GM21367 (cell line): ENCODE measurements at regions not wholly inside any gene's neighbourhood (a gene's known extent, or its start where the extent isn't known, plus 50 kb on each side); places are given as distances from the start of the nearest gene placed in this dataset.
"Not testable (repeated sequence)": the region's sequence is repeated elsewhere in the genome, so short reads cannot be mapped to it uniquely, and the experiment has no call there.

Experiments
- ATAC-seq: cut with Tn5 transposase; IDR thresholded peaks from one replicate; pipeline ENCODE4 v1.9.1; 2021; ENCODE audit not compliant: unreplicated experiment

DNA sequence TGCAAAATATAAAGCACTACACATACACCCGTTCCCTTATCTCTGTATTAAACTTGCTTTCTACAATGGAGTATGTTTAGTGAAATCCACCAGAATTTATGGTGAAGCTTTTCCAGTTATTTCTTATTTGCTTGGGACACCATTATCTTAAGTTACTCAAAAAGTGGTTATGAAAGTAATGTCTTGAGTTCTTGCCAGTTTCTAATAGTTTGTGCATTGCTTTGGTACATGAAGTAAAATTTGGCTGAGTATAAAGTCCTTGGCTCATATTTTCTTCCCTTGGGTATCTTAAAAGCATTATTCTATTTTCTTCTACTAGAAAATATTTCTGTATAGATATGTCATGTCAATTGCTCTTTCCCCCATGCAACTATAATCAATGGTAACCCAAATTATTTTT lies 85.2 kb downstream of the POLR1F start:
- ATAC-seq = no peak

DNA sequence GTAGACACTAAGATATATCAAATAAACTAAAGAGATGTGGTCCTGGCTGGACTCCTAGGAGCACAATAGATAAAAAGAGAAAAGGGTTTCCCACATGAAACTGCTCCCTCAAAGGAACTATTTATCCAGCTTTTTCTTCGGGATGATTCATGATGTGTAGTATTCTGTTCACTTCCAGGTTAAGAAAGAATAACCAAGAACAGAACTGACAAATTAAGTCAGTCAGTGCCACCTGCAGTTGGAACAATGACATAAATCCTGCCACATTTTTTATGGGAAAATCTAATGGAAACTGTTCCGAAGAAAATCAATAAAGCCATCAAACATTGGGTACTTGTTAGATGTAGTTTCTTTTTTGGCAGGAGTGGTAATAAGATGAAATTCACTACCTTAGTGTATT lies 87.1 kb downstream of the POLR1F start:
- no peak for ATAC-seq

DNA sequence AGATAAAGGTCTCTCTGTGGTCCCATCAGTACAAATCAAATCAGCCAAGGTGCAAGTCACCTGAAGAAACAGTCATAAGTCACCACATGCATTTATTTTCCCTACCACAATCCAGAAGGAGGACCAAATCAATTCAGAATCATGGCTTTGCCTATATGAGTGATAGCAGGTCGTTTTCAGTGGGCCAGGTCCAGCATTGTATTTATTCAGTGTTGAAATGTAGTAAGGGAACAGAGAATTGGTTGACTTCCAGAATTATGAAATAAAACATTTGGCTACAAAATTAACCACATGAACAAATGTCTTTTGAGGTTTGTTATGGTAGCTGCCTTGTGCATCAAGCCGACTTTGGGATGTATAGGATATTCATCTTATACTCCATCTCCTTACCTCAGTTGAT lies 88.4 kb downstream of the POLR1F start:
- ATAC-seq = no peak

DNA sequence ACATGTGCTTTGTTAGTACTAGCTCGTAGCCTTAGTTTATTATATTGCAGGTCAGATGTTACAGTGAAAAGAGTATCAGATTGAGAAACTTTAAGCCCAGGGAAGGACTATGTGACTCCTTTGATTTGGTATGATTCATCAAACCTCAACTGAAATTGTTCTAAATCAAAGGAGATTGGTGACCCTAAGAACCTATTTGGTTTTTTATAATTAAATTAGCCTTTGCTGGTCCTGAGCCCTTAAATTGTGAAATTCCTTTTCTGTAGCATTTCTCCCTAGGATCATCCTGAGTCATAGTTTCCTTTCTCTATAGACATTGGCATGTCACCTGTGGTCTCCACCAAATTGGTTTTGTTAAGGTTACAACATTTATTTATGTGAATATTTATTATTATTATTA lies 89.7 kb downstream of the POLR1F start:
- no peak for ATAC-seq

DNA sequence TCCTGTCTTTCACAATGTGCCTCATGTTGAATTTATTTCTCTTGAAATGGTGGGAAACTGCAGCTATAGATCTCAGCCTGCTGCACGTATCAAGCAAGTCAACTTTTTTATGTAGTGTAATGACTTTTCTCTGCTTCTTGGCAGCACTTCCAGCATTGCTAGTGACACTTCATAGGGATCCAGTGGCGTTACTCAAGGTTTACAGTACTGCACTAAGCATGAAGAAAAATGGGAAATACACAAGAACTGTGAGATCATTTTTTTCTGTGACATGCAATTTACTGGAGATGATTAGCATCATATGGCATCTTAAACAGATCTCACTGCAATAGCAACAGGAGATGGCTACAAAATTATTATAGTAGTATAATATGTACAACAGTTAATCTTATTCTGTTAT lies 90.9 kb downstream of the POLR1F start:
- ATAC-seq = no peak

DNA sequence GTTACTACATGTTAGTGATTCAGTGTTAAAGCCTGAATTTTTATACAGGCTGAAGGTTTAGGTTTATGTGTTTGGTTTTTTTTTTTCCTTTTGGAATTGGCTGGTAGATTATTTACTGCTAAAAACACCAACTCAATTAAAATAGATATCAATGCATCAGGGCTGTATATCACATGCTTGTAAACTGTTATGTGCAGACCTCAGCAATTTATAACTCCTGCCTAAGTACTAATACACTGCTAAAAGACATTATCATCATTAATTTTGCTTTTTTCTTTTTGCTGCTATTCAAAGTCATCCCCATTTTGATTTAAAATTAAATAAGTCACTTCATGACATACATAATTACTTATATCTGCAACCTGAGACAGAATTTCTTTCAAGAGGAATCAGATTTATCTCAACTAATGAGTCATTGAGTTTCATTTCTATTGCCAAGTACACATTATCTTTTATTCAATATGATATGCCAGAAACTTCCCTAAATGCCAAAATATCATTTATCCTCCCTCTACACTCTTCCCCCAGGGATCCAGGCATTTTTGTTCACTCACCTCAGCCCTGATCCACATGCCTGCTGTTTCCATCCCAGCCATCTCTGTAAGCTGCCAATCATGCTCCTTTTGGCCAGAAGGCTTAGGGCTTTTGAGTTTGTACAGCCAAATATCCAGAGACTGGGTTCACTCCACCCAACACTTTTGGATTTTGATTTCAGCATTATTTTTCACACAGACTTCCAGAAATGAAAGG lies 98.5 kb downstream of the POLR1F start:
- no peak for ATAC-seq

DNA sequence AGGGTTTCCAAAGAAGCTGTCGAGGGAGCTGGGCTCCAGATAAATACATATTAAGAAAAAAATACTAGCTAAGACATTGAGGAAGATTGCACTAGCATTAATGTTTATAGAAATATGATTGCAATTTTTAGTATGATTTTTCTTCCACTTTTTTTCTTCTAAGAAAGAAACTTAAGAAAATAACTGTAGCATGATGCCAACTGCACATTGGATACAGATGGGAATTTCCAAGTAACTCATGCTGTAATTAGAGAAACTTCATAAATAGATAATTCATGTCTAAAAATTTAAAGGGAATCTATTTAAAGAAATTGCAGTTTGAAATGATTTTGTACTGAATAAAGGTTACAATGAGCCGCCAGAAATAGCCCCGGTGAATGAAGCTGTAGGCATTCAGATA lies 119.4 kb downstream of the POLR1F start:
- no peak for ATAC-seq

DNA sequence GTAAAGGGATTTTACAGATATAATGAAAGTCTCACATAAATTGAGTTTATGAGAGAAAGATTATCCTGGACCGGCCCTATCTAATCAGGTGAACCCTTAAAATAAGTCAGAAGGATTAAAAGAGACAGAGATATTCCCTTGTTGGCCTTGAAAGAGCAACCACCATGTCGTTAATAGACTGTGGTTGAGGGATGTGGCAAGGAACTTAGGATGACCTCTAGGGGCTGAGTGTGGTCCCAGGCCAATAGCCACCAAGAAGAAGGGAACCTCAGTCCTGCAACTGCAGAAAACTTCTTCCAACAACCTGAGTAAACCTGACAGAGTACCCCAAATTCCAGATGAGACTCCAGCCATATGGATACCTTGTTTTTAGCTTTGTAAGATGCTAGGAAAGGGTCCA lies 121.5 kb downstream of the POLR1F start:
- peak; percentile 77 for ATAC-seq

DNA sequence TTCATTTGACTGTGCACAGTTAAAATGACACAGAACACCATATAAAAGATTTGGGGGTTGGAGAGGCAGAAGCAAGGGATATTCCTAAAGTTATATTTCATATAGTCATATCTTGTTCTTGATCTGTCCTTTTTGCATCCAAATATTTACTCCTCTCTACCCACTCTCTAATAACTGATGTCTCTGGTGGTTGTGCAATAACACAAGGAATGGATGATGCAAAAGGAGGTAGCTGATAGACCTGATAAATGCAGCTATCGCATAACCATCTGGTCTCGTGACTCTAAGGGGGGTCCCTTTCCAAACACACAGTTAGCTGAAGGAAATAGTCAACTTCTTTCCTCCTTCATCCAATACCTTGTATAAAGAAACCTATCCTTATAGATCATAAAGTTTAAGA lies 123.1 kb downstream of the POLR1F start:
- no peak for ATAC-seq

DNA sequence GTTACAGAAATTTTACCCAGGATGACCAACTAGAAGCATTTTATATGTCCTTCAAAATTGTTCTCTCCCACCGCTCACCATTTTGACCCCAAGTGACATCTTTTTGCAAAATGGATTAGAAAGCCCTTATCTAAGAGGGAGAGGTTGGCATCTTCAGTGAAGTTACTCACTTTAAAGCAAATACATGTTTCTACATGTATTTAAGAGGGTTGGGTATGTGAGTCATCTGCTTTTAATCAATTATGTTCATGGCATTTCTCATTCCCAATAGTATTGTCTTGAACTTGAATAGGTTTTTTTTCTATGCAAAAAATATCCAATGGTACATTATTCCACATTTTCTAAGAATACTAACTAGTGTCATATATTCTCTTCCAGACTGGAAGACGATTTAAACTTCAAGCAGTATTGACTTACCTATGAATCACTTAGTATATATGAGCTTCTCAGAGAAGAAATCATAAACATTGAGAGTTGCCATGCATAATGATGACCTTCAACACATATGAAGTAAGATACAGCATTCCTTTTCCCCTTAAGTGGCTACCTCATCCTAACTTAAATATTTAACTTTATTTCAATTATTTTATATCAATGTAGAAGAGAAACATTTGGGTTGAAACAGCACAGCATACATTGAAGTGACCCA lies 132.8 kb downstream of the POLR1F start:
- no peak for ATAC-seq

DNA sequence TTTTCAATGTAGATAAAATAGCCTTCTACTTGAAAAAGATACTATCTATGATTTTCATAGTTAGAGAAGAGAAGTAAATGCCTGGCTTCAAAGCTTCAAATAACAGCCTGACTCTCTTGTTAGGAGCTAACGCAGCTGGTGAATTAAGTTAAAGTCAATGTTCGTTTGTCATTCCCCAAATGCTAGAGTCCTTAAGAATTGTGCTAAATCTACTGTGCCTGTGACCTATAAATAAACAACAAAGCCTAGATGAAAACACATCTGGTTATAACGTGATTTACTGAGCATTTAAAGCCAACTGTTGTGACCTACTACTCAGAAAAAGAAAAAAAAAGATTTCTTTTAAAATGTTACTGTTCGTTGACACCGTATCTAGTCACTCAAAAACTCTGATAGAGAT lies 134.7 kb downstream of the POLR1F start:
- no peak for ATAC-seq

DNA sequence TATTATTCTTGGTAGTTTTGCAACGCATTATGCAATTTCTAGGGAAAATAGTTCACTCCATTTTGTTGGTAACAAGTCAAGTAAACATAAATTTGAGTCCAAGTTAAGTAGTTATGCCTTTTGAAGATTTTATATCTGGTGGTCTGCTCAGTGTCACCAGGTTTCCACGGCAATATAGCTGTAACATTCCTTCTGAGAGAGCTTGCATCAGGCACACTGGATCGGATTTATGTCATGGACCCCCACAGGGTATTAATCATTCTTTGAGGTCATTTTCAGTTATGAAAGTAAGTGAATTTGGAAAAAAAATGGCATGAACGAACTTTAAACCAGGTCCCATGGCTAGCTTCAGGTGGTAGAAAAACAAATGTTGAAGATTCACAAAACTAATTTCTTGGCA lies 136.3 kb downstream of the POLR1F start:
- ATAC-seq = no peak

DNA sequence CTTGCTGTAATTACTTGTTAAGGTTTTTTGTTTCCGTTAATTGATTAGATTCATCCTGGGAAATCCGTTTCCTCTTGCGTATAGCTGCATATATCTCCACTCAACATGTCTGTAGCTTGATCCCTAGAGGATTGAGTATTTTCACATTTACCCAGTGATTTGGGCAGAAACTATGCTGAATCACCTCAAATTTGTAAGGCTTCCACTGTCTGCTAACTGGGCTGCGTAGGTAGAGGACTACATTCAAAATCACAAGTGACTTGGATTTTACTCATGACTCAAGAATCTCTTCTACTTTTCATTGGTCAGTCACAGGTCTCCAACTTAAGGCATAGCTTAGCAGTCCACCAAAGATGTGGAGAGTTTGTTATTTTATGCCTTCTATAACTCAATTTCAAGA lies 141.8 kb downstream of the POLR1F start:
- no peak for ATAC-seq

DNA sequence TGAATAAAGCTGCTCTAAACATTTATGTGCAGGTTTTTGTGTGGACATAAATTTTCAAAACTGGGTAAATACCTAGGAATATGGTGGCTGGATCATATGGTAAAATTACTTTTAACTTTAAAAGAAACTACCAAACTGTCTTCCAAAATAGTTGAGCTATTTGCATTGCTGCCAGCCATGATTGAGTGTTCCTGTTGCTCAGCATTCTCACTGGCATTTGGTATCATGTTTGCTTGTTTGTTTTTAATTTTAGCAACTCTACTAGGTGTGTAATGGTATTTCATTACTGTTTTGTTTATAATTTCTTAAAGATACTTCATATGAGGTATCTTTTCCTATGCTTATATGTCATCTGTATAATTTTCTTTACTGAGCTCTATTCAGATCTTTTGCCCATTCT lies 143.2 kb downstream of the POLR1F start:
- no peak for ATAC-seq

DNA sequence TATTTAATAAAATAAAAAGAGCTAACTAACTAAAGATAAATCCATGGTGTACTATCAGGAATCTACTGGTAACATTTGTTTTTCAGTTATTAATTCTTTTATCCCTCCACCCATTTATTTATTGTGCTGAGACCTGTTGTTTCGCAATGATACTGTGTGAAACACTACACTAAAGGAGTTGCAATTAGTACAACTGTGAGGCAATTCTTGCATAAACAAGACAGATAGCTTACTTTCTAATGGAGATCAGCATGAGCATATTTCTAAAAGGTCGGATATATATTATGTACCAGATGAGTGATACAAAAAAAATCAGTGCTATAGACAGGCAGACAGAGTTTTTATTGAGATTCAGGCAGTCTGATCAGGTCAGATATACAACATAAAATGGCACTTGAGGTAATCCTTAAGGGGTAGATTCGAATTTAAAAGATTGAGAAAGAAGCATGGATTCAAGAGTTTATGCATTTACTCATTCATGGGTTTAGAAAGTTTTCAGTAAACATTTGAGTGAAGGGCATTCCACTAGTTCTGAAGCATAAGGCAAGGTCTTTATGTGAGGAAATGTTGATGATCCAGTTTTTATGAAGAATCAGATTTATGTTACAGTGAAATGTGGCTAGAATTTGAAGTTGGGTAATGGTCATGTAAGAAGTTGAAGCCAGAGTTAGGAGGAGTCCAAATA lies 147.6 kb downstream of the POLR1F start:
- ATAC-seq = no peak

DNA sequence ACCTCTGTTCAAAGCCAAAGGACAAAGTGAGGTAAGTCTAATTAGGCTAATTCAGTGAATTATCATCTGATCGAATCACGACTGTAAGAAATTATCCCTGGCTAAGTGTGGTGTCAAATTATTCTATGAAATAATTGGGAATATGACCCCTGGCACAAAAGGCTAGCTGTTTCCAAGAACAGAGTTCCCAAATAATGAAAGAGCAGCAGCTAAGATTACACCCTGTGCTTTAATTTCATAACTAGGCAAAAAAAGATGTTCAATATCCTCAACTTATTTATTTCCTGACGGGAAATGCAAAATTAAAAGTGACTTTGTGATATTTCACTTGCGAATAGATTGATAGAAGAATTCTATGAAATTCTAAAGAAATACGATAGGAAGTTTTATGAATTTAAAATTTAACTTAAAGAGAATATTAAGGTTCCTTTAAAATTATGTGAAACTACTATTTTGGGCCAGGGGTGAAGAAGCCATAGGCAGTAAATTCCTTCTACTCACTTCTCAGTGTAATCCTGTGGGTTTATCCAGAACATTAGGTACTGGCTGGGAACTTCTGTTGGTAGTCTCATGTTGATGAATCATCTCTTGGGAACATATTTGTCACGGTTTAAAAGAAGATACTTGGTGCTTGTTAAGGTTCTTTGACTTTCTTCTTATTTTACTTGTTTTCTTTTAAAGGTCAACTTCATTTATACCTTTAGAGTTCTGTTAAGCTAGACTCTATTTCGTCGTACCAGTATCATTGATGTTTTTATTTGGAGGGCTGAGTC lies 148.5 kb downstream of the POLR1F start:
- ATAC-seq = no peak

DNA sequence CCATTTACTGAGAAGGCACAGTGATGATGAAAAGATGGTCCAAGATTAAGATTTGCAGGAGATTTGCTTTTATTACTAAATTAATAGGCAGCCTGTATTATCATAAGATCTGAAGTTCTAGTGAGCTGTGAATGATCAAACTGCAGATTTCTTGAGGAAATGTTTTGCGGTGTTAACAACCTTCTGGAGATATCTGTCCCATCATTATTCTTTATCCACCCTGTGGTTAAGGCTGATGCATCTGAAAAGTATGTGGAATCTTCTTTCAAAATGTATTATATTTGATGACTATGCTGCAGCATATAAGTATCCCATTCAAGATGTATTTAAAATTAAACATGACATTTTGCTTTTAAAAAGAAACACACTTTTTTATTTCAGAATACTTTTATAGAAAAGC lies 150.3 kb downstream of the POLR1F start:
- ATAC-seq = no peak

DNA sequence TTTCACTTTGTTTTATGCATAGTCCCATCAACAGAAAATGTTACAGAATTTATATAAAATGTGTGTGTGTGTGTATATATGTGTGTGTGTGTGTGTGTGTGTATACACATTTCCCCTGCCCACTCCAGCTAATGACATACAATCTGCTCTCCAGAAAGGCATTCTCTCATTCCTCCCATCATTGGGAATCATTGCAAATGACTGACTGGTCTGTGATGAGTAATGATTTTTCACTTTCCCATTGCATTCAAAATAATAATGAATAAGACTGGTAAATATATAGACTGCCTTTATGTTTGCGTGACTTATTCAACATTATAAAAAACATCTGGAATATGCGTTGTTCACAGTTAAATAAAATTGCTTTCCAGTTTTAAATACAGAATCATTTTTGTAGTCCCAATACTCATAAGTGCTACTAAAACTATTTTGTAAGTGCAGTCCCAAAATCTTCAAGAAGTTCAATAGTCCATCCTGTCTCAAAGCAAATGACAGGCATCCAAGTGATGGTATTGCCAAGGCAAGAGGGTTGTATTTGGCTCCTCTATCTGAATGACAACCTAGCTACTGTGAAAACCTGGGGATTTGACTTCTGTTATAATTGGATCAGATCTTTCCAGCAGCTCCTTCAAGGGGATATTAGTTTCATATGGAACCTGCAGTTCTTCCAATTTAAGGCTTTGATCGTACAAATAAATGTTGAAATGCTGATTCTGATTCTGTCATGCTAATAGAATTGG lies 150.9 kb downstream of the POLR1F start:
- no peak for ATAC-seq

DNA sequence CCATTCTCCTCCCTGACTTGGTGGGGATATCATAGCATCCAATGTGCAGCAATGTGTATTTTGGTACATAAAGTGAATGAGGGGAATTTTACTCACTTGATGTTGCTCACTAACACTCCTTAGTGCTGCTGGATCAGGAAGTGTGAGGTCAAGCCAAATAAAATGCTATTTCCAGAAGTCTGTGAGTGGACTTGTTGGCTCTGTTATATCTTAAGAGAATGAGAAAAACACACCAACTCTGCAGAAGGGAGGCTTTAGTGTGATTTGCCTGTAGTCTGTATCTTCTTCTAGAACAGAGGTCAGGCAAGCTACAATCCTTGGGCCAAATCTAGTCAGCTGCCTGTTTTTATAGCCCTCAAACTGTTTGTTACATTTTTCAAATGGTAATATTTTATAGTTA lies 154.3 kb downstream of the POLR1F start:
- ATAC-seq = no peak

DNA sequence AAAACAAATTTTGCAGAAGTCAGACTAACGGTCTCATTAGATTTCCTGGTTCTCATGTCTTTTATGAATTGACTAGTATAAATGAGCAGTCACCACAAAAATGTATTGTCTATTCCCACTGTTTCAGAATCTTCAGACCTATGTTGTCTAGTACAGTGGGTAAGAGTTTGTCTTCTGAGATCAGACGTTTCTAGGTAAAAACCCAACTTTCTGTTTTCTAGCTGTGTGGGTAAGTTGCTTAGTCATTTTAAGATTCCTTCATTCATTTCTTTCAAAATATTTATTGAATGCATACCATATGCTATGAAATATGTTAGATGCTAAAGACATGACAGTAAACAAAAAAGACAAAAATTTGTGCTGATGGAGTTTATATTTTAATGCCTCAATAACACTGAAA lies 156.3 kb downstream of the POLR1F start:
- no peak for ATAC-seq

DNA sequence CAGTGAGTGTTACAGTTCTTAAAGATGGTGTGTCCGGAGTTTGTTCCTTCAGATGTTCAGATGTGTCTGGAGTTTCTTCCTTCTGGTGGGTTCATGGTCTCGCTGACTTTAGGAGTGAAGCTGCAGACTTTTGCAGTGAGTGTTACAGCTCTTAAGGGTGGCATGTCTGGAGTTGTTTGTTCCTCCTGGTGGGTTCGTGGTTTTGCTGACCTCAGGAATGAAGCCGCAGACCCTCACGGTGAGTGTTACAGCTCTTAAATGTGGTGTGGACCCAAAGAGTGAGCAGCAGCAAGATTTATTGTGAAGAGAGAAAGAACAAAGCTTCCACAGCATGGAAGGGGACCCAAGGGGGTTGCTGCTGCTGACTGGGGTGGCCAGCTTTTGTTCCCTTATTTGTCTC lies 159.6 kb downstream of the POLR1F start:
- ATAC-seq = not testable (repeated sequence)
